ENCODE measurements at regions not wholly inside any gene's neighbourhood (a gene's known extent, or its start where the extent isn't known, plus 50 kb on each side); places are given as distances from the start of the nearest gene placed in this dataset.
"Not testable (repeated sequence)": the region's sequence is repeated elsewhere in the genome, so short reads cannot be mapped to it uniquely, and the experiment has no call there.

DNA sequence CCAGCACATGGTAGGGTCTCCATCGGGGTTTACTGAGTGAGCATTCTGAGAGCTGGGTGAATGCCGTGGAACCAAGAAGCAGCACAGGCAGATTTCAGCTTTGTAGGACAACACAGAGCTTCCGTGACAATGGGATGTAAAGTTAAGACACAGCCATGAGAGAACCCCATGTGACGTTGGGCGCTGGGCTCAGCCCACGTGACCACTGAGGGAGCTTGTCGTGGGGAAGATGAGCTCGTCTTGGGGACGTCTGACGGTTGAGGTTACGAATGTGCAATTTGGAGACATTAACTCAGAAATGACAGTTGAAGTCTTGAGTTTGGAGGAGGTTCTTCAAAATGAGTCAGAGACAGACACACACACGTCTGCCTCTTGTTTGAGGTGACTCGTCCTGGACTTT, 51.5 kb upstream of the MUC20 start:
- DNase-seq (ENCODE audit: low read depth in 2 of 3, low spot score in 2 of 3) = not testable (repeated sequence)

GRCh38 chr3:195668131-195668766, 52.5 kb upstream of the MUC20 start:
- not testable (repeated sequence) for DNase-seq (ENCODE audit: low read depth in 2 of 3, low spot score in 2 of 3)

GRCh38 chr3:195665311-195665710, 55.5 kb upstream of the MUC20 start:
- DNase-seq (ENCODE audit: low read depth in 2 of 3, low spot score in 2 of 3) = not testable (repeated sequence)

DNA sequence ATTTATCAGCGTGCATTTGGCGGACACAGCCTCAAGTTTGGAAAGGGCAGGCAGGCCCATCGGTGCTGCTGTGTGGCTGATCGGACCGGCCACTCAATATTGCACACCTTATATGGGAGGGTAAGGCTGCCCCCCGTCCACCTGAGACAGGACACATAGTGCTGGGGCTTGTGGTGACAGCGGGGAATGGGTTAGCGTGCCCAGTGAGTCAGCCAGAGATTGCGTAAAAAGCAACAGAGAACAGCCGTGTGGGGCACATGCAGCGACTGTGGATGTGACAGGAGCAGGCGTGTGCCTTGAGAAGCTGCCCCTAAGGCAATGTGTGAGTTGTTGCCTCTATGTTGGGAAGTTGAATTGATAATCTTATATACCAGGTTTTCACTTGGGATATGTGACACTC, 56.6 kb upstream of the MUC20 start:
- DNase-seq (ENCODE audit: low read depth in 2 of 3, low spot score in 2 of 3) = not testable (repeated sequence)

GRCh38 chr3:195659136-195659533, 61.6 kb upstream of the MUC20 start:
- not testable (repeated sequence) for DNase-seq (ENCODE audit: low read depth in 2 of 3, low spot score in 2 of 3)

- not testable (repeated sequence) for DNase-seq (ENCODE audit: low read depth in 2 of 3, low spot score in 2 of 3)
Measured at GRCh38 chr3:195658381-195659135, 62.2 kb upstream of the MUC20 start.

GRCh38 chr3:195657475-195658372, 63.1 kb upstream of the MUC20 start:
- DNase-seq (ENCODE audit: low read depth in 2 of 3, low spot score in 2 of 3) = peak; percentile 43 to 80 (median 71)

DNA sequence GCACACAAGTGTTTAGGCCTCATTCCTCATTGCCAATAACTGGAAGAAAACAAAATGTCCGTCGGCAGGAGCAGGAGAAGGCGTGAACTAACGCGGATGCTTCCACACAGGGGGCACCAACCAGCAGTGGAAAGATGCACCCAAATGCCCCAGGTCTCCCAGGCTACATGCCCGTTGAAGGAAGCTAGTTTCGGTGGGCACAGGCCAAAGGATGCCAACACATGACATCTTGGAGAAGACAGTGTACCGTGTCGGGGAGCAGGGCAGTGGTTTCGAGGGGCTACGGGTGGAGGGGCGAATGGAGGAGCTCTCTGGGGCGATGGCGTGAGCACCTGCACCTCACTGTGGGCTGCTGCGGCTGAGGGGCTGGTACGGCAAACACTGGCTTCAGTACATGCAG, 64.7 kb upstream of the MUC20 start:
- DNase-seq (ENCODE audit: low read depth in 2 of 3, low spot score in 2 of 3) = not testable (repeated sequence)

- DNase-seq (ENCODE audit: low read depth in 2 of 3, low spot score in 2 of 3) = not testable (repeated sequence)
Measured at GRCh38 chr3:195654746-195655145, 66.0 kb upstream of the MUC20 start.

DNA sequence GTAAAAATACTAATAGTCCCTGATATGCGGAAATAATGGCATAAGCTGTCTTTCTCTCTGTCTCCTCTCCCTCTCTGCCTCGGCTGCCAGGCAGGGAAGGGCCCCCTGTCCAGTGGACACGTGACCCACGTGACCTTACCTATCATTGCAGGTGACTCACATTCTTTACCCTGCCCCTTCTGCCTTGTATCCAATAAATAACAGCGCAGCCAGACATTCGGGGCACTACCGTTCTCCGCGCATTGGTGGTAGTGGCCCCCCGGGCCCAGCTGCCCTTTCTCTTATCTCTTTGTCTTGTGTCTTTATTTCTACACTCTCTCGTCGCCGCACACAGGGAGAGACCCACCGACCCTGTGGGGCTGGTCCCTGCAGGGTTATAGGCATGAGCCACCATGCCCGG, 66.6 kb upstream of the MUC20 start:
- DNase-seq (ENCODE audit: low read depth in 2 of 3, low spot score in 2 of 3) = not testable (repeated sequence)

- not testable (repeated sequence) for DNase-seq (ENCODE audit: low read depth in 2 of 3, low spot score in 2 of 3)
Measured at GRCh38 chr3:195653641-195654040, 67.1 kb upstream of the MUC20 start.

DNA sequence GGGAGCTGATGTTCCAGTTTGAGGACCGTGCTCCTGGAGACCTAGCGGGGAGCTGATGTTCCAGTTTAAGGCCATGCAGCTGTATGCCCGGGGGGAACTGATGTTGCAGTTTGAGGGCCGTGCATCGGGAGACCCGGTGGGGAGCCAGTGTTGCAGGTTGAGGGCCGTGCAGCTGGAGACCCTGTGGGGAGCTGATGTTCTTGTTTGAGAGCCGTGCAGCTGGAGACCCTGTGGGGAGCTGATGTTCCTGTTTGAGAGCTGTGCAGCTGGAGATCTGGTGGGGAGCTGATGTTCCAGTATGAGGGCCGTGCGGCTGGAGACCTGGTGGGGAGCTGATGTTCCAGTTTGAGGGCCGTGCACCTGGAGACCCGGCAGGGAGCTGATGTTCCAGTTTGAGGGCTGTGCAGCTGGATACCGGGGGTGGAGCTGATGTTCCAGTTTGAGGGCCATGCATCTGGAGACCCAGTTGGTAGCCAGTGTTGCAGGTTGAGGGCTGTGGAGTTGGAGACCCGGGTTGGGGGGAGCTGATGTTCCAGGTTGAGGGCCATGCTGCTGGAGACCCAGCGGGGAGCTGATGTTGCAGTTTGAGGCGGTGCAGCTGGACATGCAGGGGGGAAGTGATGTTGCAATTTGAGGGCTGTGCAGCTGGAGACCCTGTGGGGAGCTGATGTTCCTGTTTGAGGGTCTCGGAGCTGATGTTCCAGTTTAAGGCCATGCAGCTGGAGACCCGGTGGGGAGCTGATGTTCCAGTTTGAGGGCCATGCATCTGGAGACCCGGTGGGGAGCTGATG, 64.4 kb upstream of the APOD start:
- DNase-seq (ENCODE audit: low read depth in 2 of 3, low spot score in 2 of 3) = not testable (repeated sequence)

DNA sequence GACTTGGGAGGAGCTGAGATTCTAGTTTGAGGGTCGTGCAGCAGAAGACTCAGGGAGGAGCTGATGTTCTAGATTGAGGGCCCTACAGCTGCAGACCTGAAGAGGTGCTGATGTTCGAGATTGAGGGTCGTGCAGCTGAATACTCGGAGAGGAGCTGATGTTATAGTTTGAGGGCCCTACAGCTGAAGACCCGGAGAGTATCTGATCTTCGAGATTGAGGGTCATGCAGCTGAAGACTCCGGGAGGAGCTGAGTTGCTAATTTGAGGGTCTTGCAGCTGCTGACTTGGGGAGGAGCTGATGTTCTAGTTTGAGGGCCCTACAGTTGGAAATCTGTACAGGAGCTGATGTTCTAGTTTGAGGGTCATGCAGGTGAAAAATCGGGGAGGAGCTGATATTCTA, 62.1 kb upstream of the APOD start:
- not testable (repeated sequence) for DNase-seq (ENCODE audit: low read depth in 2 of 3, low spot score in 2 of 3)

- not testable (repeated sequence) for DNase-seq (ENCODE audit: low read depth in 2 of 3, low spot score in 2 of 3)
Measured at GRCh38 chr3:195643245-195643644, 59.5 kb upstream of the APOD start.

DNA sequence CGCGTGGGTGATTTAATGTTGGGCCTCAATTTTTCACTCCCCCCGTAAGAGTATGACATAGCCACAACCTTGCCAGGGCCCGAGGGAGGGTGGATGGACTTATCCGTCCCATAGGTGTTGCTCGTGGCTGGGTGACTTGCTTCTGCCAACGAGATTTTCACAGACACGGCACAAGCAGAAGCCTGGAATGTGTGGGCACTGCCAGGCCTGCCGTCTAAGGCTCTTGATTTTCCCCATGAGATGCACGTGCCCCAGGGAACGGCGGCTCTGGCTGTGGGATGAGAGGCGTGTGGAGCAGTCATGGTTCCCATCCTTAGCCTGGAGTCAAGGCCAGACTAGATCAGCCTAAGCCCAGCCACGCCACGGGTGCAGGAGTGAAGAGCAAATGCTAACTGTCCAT, 58.6 kb upstream of the APOD start:
- not testable (repeated sequence) for DNase-seq (ENCODE audit: low read depth in 2 of 3, low spot score in 2 of 3)

- not testable (repeated sequence) for DNase-seq (ENCODE audit: low read depth in 2 of 3, low spot score in 2 of 3)
Measured at GRCh38 chr3:195638456-195638855, 54.7 kb upstream of the APOD start.

DNA sequence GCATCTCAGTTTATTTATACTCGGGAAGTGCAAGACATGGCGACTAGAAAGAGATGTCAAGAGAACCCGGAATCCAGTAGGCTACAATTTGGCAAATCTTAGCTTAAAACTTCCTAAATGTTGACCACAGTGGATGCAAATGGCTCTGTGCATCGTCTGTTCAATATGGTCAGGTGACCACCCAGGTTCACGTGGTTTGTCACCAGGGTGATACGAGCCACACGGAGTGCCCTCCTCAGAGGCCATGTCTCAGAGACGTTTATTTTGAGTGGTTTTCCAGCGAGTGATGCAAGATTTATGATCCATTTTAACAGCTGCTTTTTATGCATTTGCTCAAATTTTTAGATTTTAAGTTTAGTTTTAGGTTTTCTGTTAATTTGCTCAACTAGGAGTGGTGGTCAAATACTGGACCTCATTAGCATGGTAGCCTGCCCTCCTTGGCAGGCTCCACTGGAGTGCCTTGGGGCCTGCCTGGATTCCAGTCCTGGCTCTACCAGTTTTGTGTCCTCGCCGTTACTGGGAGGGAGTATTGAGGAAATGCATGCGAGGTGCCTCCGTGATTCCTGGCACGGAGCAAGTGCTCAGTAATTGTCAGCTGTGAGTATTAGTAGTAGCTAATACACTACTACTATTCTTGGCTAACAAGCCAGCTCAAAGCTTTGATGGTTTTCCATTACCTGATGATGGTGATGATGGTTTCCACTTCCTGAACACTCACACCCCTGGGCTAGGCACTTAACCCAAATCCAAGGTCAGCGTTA, 53.9 kb upstream of the APOD start:
- DNase-seq (ENCODE audit: low read depth in 2 of 3, low spot score in 2 of 3) = not testable (repeated sequence)

- DNase-seq (ENCODE audit: low read depth in 2 of 3, low spot score in 2 of 3) = not testable (repeated sequence)
Measured at GRCh38 chr3:195637011-195637410, 53.3 kb upstream of the APOD start.

- not testable (repeated sequence) for DNase-seq (ENCODE audit: low read depth in 2 of 3, low spot score in 2 of 3)
Measured at GRCh38 chr3:195635898-195636685, 52.4 kb upstream of the APOD start.

Data from activated CD8-positive, alpha-beta memory T cell treated with anti-CD3 and anti-CD28 coated beads for 48 hours (primary cell).